Lung (tissue), 11 donors: ENCODE measurements at regions not wholly inside any gene's neighbourhood (a gene's known extent, or its start where the extent isn't known, plus 50 kb on each side); places are given as distances from the start of the nearest gene placed in this dataset.

Experiments used
- ATAC-seq: fragments of 200-7000 bp; cut with Tn5 transposase; one replicate; pipeline ENCODE4 v1.9.1; 2020; ENCODE audit warnings: moderate number of reproducible peaks; ENCODE audit not compliant: insufficient read depth, low FRiP score
- DNase-seq, 3 donors: peaks; one replicate each; pipeline ENCODE4 v3.0.0-alpha.2; 2013 to 2017
- H3K27ac ChIP-seq, 2 donors: one replicate each; pipeline ENCODE4 v1.5.1; 2013; ENCODE audit warnings: mild to moderate bottlenecking in 2 of 2, moderate library complexity in 2 of 2, control low read depth in 1 of 2, inconsistent platforms in 1 of 2, low read depth in 1 of 2, low read length in 1 of 2
- H3K27me3 ChIP-seq, 3 donors: one replicate each; pipeline ENCODE4 v1.5.1; 2013; ENCODE audit warnings: low read length in 2 of 3; ENCODE audit not compliant: control insufficient read depth in 3 of 3, insufficient read depth in 3 of 3
- H3K36me3 ChIP-seq, 4 donors: one replicate each; pipeline ENCODE4 v1.5.1; 2013; ENCODE audit warnings: low read length in 4 of 4, mild to moderate bottlenecking in 1 of 4, moderate library complexity in 1 of 4; ENCODE audit not compliant: control insufficient read depth in 4 of 4, insufficient read depth in 4 of 4
- H3K4me1 ChIP-seq, 5 donors: one replicate each; pipeline ENCODE4 v1.5.1; 2013; ENCODE audit warnings: low read length in 5 of 5, mild to moderate bottlenecking in 2 of 5, moderate library complexity in 1 of 5; ENCODE audit not compliant: control insufficient read depth in 5 of 5, insufficient read depth in 5 of 5
- H3K4me3 ChIP-seq: one replicate; pipeline ENCODE4 v1.5.1; 2013; ENCODE audit warnings: mild to moderate bottlenecking, control low read depth, moderate library complexity
- H3K9ac ChIP-seq, 2 donors: one replicate each; pipeline ENCODE4 v1.5.1; 2013; ENCODE audit warnings: low read length in 2 of 2, control low read depth in 1 of 2; ENCODE audit not compliant: insufficient read depth in 1 of 2
- H3K9me3 ChIP-seq, 4 donors: one replicate each; pipeline ENCODE4 v1.5.1; 2013; ENCODE audit warnings: low read length in 3 of 4, mild to moderate bottlenecking in 1 of 4, moderate library complexity in 1 of 4; ENCODE audit not compliant: control insufficient read depth in 4 of 4, insufficient read depth in 3 of 4
- CTCF ChIP-seq: IDR thresholded peaks from 2 replicates; pipeline ENCODE4 v1.5.1; 2012; ENCODE audit warnings: mild to moderate bottlenecking; ENCODE audit errors: control extremely low read depth, extremely low read depth
- WGBS, 2 donors: extraction: QIAGEN DNeasy Blood & Tissue Kit; methylation state at CpG; one replicate each; pipeline ENCODE4 v1.1.7; 2013; 5-methylcytosine and 5-hydroxymethylcytosine counted together
- donor health status: control.
- donor health status: control.
- donor health status: Bipolar disorder and iron deficiency.
- donor health status: healthy.
- donor health status: DM: yes; HTN: yes; CAD: no.

- DNase-seq (no peak), ATAC-seq (no peak)
- Histone ChIP-seq H3K27me3 (no peaks in the 10 kb centered on the region), H3K27ac (no peak overlapping the region), H3K9me3 (no peaks in the 10 kb centered on the region), H3K9ac (no peak overlapping the region), H3K4me3 (no peak overlapping the region), H3K36me3 (no peaks in the 10 kb centered on the region), H3K4me1 (no peaks in the 10 kb centered on the region)
- no peak for TF ChIP-seq CTCF
- 87 to 91% methylated on average over 4 of the region's 4 CpGs for WGBS, 2 donors
Measured at GRCh38 chr2:58660046-58660445, 418.9 kb upstream of the FANCL start.

GRCh38 chr2:58655152-58655551 lies 414.0 kb upstream of the FANCL start:
- no peak for DNase-seq
- Histone ChIP-seq H3K4me3 (no peak overlapping the region), H3K27me3 (peaks cover 0 to 3% (median 0%) of the 10 kb centered on the region in 3 donors), H3K4me1 (no peaks in the 10 kb centered on the region), H3K9me3 (no peaks in the 10 kb centered on the region), H3K36me3 (no peaks in the 10 kb centered on the region), H3K9ac (no peak overlapping the region), H3K27ac (no peak overlapping the region)
- no peak for ATAC-seq
- TF ChIP-seq CTCF: no peak

GRCh38 chr2:58651930-58652329 lies 410.8 kb upstream of the FANCL start:
- Histone ChIP-seq H3K9me3 (no peaks in the 10 kb centered on the region), H3K4me3 (no peak overlapping the region), H3K36me3 (no peaks in the 10 kb centered on the region), H3K4me1 (no peaks in the 10 kb centered on the region), H3K9ac (no peak overlapping the region), H3K27ac (no peak overlapping the region), H3K27me3 (peaks cover 0 to 3% (median 0%) of the 10 kb centered on the region in 3 donors)
- TF ChIP-seq CTCF: no peak
- 78 to 82% methylated on average over 5 of the region's 5 CpGs for WGBS, 2 donors
- no peak for DNase-seq
- no peak for ATAC-seq

GRCh38 chr2:58650781-58651180 lies 409.7 kb upstream of the FANCL start:
- Histone ChIP-seq H3K27me3 (peaks cover 0 to 3% (median 0%) of the 10 kb centered on the region in 3 donors), H3K9me3 (no peaks in the 10 kb centered on the region), H3K27ac (no peak overlapping the region), H3K4me3 (no peak overlapping the region), H3K4me1 (no peaks in the 10 kb centered on the region), H3K36me3 (no peaks in the 10 kb centered on the region), H3K9ac (no peak overlapping the region)
- DNase-seq: no peak
- WGBS, 2 donors: 93 to 96% methylated on average over 3 of the region's 3 CpGs
- ATAC-seq: no peak
- no peak for TF ChIP-seq CTCF
